ENCODE measurements at regions not wholly inside any gene's neighbourhood (a gene's known extent, or its start where the extent isn't known, plus 50 kb on each side); places are given as distances from the start of the nearest gene placed in this dataset.

GRCh38 chr2:107334306-107334705 lies 448.3 kb upstream of the ST6GAL2 start:
- H3K4me3 ChIP-seq = no peak overlapping the region
- 73% methylated on average over 2 of the region's 2 CpGs for WGBS (ENCODE audit: low lambda C conversion rate, missing lambda C conversion rate)
- H3K4me2 ChIP-seq = no peak overlapping the region
- H3K4me1 ChIP-seq (ENCODE audit: insufficient read depth) = no peaks in the 10 kb centered on the region
- H3K36me3 ChIP-seq (replicated peaks; ENCODE audit: insufficient read depth, low read depth) = no peaks in the 10 kb centered on the region
- no peak for DNase-seq (ENCODE audit: low spot score)
- H3K9me2 ChIP-seq (replicated peaks; ENCODE audit: insufficient read depth) = no peaks in the 10 kb centered on the region
- H4K20me1 ChIP-seq (ENCODE audit: insufficient read depth, poor library complexity, severe bottlenecking) = no peaks in the 10 kb centered on the region
- H2AFZ ChIP-seq = no peak overlapping the region
- no peak overlapping the region for H3K27ac ChIP-seq
- H3K79me2 ChIP-seq = no peaks in the 10 kb centered on the region
- no peaks in the 10 kb centered on the region for H3K9me3 ChIP-seq (ENCODE audit: low read depth)
- no peak for TF ChIP-seq EZH2phosphoT487 (IDR thresholded peaks at IDR 0.05; ENCODE audit: low read depth, severe bottlenecking, unreplicated experiment)
- TF ChIP-seq EZH2 (IDR thresholded peaks at IDR 0.05; ENCODE audit: borderline replicate concordance) = no peak
- TF ChIP-seq CTCF (IDR thresholded peaks at IDR 0.05; ENCODE audit: poor library complexity) = no peak
- no peaks in the 10 kb centered on the region for H3K27me3 ChIP-seq

- no peak overlapping the region for H3K27ac ChIP-seq
Observed at GRCh38 chr2:107336526-107336925, 450.6 kb upstream of the ST6GAL2 start.

GRCh38 chr2:107337209-107337898 lies 451.4 kb upstream of the ST6GAL2 start:
- Histone ChIP-seq H3K4me2 (no peak overlapping the region), H3K4me3 (no peak overlapping the region), H2AFZ (no peak overlapping the region), H3K9me3 (ENCODE audit: low read depth) (no peaks in the 10 kb centered on the region), H3K4me1 (ENCODE audit: insufficient read depth) (no peaks in the 10 kb centered on the region), H4K20me1 (ENCODE audit: insufficient read depth, poor library complexity, severe bottlenecking) (no peaks in the 10 kb centered on the region), H3K79me2 (no peaks in the 10 kb centered on the region), H3K9me2 (replicated peaks; ENCODE audit: insufficient read depth) (no peaks in the 10 kb centered on the region), H3K27me3 (no peaks in the 10 kb centered on the region), H3K27ac (no peak overlapping the region), H3K36me3 (replicated peaks; ENCODE audit: insufficient read depth, low read depth) (no peaks in the 10 kb centered on the region)
- TF ChIP-seq EZH2 (IDR thresholded peaks at IDR 0.05; ENCODE audit: borderline replicate concordance) (no peak), CTCF (IDR thresholded peaks at IDR 0.05; ENCODE audit: poor library complexity) (no peak)
- DNase-seq (ENCODE audit: low spot score) = no peak
- 65% methylated on average over 6 of the region's 6 CpGs for WGBS (ENCODE audit: low lambda C conversion rate, missing lambda C conversion rate)

More at GRCh38 chr2:107336526-107336925, 450.6 kb upstream of the ST6GAL2 start:
- TF ChIP-seq EZH2phosphoT487 (IDR thresholded peaks at IDR 0.05; ENCODE audit: low read depth, severe bottlenecking, unreplicated experiment) (no peak), EZH2 (IDR thresholded peaks at IDR 0.05; ENCODE audit: borderline replicate concordance) (no peak), CTCF (IDR thresholded peaks at IDR 0.05; ENCODE audit: poor library complexity) (no peak)
- no peaks in the 10 kb centered on the region for H3K79me2 ChIP-seq
- no peak overlapping the region for H3K4me3 ChIP-seq
- no peaks in the 10 kb centered on the region for H3K4me1 ChIP-seq (ENCODE audit: insufficient read depth)
- no peaks in the 10 kb centered on the region for H3K9me3 ChIP-seq (ENCODE audit: low read depth)
- no peak for DNase-seq (ENCODE audit: low spot score)
- H3K27me3 ChIP-seq = no peaks in the 10 kb centered on the region
- no peaks in the 10 kb centered on the region for H3K9me2 ChIP-seq (replicated peaks; ENCODE audit: insufficient read depth)
- peak overlapping the region; percentile 9 for H3K4me2 ChIP-seq
- no peaks in the 10 kb centered on the region for H4K20me1 ChIP-seq (ENCODE audit: insufficient read depth, poor library complexity, severe bottlenecking)
- H2AFZ ChIP-seq = no peak overlapping the region
- no peaks in the 10 kb centered on the region for H3K36me3 ChIP-seq (replicated peaks; ENCODE audit: insufficient read depth, low read depth)
- WGBS (ENCODE audit: low lambda C conversion rate, missing lambda C conversion rate) = 73% methylated on average over 2 of the region's 2 CpGs

Data from hepatocyte (in vitro differentiated cells).